Uterus (tissue), 2 donors: ENCODE measurements at regions not wholly inside any gene's neighbourhood (a gene's known extent, or its start where the extent isn't known, plus 50 kb on each side); places are given as distances from the start of the nearest gene placed in this dataset.

ENCODE experiments used
- CTCF ChIP-seq, 4 experiments: fragments of 200-600 bp in 2 of 4; fragments of 450-650 bp in 2 of 4; sonication (generic) in 2 of 4; IDR thresholded peaks; one replicate each; pipeline ENCODE4 v1.5.1; 2016 to 2019; ENCODE audit warnings: antibody characterized with exemption in 4 of 4, mild to moderate bottlenecking in 2 of 4, moderate library complexity in 1 of 4
- POLR2A ChIP-seq, 2 donors: fragments of 450-650 bp; IDR thresholded peaks; one replicate each; pipeline ENCODE4 v1.6.1; 2016; ENCODE audit warnings: antibody characterized with exemption in 2 of 2, mild to moderate bottlenecking in 1 of 2, moderate library complexity in 1 of 2

- TF ChIP-seq CTCF (IDR thresholded peaks at IDR 0.05) (no peak), POLR2A (IDR thresholded peaks at IDR 0.05) (no peak)
Measured at GRCh38 chr19:29019403-29019802, 193.5 kb downstream of the UQCRFS1 start.
